Liver (tissue), 8 donors: ENCODE measurements at regions not wholly inside any gene's neighbourhood (a gene's known extent, or its start where the extent isn't known, plus 50 kb on each side); places are given as distances from the start of the nearest gene placed in this dataset.
A peak's percentile ranks its signal among the peaks of the same experiment; 100 is the strongest.

ENCODE experiments used
- DNase-seq: peaks from one replicate; pipeline ENCODE4 v3.0.0-alpha.2; 2017; ENCODE audit warnings: low spot score
- H3K27ac ChIP-seq, 2 donors: one replicate each; pipeline ENCODE4 v1.7.0; 2013; ENCODE audit warnings: inconsistent platforms in 2 of 2, low read length in 2 of 2, control low read depth in 1 of 2, low read depth in 1 of 2, mild to moderate bottlenecking in 1 of 2
- H3K27me3 ChIP-seq, 4 donors: one replicate each; pipeline versions ENCODE4 v1.6.1 to v1.7.0; 2013; ENCODE audit warnings: low read length in 3 of 4, inconsistent platforms in 1 of 4, mild to moderate bottlenecking in 1 of 4, moderate library complexity in 1 of 4; ENCODE audit not compliant: control insufficient read depth in 4 of 4, insufficient read depth in 4 of 4
- H3K36me3 ChIP-seq, 4 donors: one replicate each; pipeline versions ENCODE4 v1.6.1 to v1.7.0; 2013; ENCODE audit warnings: low read length in 3 of 4, mild to moderate bottlenecking in 3 of 4, low read depth in 1 of 4, moderate library complexity in 1 of 4; ENCODE audit not compliant: control insufficient read depth in 4 of 4, insufficient read depth in 3 of 4
- H3K4me1 ChIP-seq, 4 donors: one replicate each; pipeline versions ENCODE4 v1.6.1 to v1.7.0; 2013; ENCODE audit warnings: low read length in 3 of 4, mild to moderate bottlenecking in 3 of 4, moderate library complexity in 1 of 4; ENCODE audit not compliant: control insufficient read depth in 4 of 4, insufficient read depth in 4 of 4
- H3K4me3 ChIP-seq, 3 donors: one replicate each; pipeline versions ENCODE4 v1.6.1 to v1.7.0; 2013; ENCODE audit warnings: low read length in 3 of 3, control low read depth in 1 of 3, low read depth in 1 of 3, mild to moderate bottlenecking in 1 of 3
- H3K9ac ChIP-seq, 2 donors: one replicate each; pipeline ENCODE4 v1.7.0; 2013; ENCODE audit warnings: low read length in 2 of 2, mild to moderate bottlenecking in 2 of 2, moderate library complexity in 2 of 2, control low read depth in 1 of 2, low read depth in 1 of 2
- H3K9me3 ChIP-seq, 4 donors: one replicate each; pipeline versions ENCODE4 v1.6.1 to v1.7.0; 2013; ENCODE audit warnings: low read length in 3 of 4; ENCODE audit not compliant: control insufficient read depth in 4 of 4
- CTCF ChIP-seq: fragments of 150-350 bp; IDR thresholded peaks from 2 replicates; pipeline ENCODE4 v1.5.1; 2017; ENCODE audit warnings: improper control_type of control experiment, low read depth, low read length; ENCODE audit not compliant: missing input control
- FOXA1 ChIP-seq: IDR thresholded peaks from 2 replicates; pipeline ENCODE4 v1.6.1; 2016; ENCODE audit warnings: antibody characterized with exemption
- HNF4G ChIP-seq: IDR thresholded peaks from 2 replicates; pipeline ENCODE4 v1.6.1; 2016; ENCODE audit warnings: antibody characterized with exemption
- JUND ChIP-seq, 2 donors: IDR thresholded peaks; 2 replicates each; pipeline ENCODE4 v1.6.1; 2016; ENCODE audit warnings: antibody characterized with exemption in 2 of 2
- RAD21 ChIP-seq, 2 donors: IDR thresholded peaks; 2 replicates each; pipeline ENCODE4 v1.6.1; 2016; ENCODE audit warnings: antibody characterized with exemption in 2 of 2, mild to moderate bottlenecking in 2 of 2
- REST ChIP-seq: IDR thresholded peaks from 2 replicates; pipeline ENCODE4 v1.6.1; 2016; ENCODE audit warnings: antibody characterized with exemption, mild to moderate bottlenecking
- SP1 ChIP-seq: IDR thresholded peaks from 2 replicates; pipeline ENCODE4 v1.6.1; 2018; ENCODE audit warnings: antibody characterized with exemption, mild to moderate bottlenecking
- TAF1 ChIP-seq: conservative IDR thresholded peaks from 2 replicates; pipeline ENCODE4 v1.6.1; 2016; ENCODE audit warnings: antibody characterized with exemption, mild to moderate bottlenecking
- YY1 ChIP-seq: IDR thresholded peaks from 2 replicates; pipeline ENCODE4 v1.6.1; 2016; ENCODE audit warnings: antibody characterized with exemption, mild to moderate bottlenecking
- WGBS: extraction: QIAGEN DNeasy Blood & Tissue Kit; methylation state at CpG from one replicate; pipeline ENCODE4 v1.1.7; 2013; 5-methylcytosine and 5-hydroxymethylcytosine counted together
- TF ChIP-seq, protein P1 (sequence below): IDR thresholded peaks from 2 replicates; pipeline ENCODE4 v1.6.1; 2016; ENCODE audit warnings: antibody characterized with exemption
- donor health status: healthy.
- donor health status: healthy.
- donor health status: healthy.
- donor health status: healthy.
- donor health status: healthy.

GRCh38 chr7:25388681-25389080, 160.4 kb upstream of the NPVF start:
- DNase-seq: no peak
- Histone ChIP-seq H3K4me1 (no peaks in the 10 kb centered on the region), H3K9me3 (no peaks in the 10 kb centered on the region), H3K27me3 (no peaks in the 10 kb centered on the region), H3K4me3 (no peak overlapping the region), H3K27ac (no peak overlapping the region), H3K36me3 (no peaks in the 10 kb centered on the region), H3K9ac (no peak overlapping the region)
- 20% methylated on average over 2 of the region's 2 CpGs for whole genome bisulfite sequencing
- TF ChIP-seq, protein P1, sequence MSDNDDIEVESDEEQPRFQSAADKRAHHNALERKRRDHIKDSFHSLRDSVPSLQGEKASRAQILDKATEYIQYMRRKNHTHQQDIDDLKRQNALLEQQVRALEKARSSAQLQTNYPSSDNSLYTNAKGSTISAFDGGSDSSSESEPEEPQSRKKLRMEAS: no peak
- TF ChIP-seq YY1 (no peak), CTCF (no peak), SP1 (no peak), TAF1 (no peak), FOXA1 (no peak)

DNA sequence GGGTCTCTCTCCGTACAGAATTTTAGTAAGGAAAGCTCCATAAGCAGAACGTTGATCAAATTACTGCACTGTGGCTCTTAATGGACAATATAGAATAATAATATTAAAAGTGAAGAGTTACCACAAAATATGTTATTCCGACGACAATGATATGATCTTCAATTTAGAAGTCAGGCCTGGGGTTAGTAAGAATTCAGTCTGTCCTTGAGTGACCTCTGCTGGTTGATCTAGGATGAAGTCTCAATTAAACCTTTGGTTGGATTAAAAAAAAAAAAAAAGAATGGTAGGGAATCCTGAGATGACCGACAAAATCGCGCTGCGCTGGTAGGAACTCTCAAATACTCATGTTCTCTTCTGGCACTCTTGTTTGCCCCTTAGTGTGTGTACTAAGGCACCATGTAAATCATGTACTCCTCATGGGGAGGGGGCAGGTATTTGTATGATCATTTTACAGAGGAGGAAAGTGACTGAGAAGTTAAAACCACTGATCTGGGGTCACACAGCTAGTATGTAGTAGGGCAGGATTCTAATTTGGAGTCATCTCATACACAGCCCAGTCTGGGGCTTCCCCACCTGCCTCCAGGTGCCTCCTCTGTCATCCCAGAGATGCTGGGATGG, 161.3 kb upstream of the NPVF start:
- no peaks in the 10 kb centered on the region for H3K4me1 ChIP-seq
- H3K27me3 ChIP-seq: no peaks in the 10 kb centered on the region
- H3K9ac ChIP-seq: no peak overlapping the region
- TF ChIP-seq RAD21 (IDR thresholded peaks at IDR 0.05) (peak; percentile 88 to 89), HNF4G (no peak), CTCF (peak; percentile 67)
- DNase-seq: no peak
- no peak overlapping the region for H3K27ac ChIP-seq
- no peak overlapping the region for H3K4me3 ChIP-seq
- H3K9me3 ChIP-seq: no peaks in the 10 kb centered on the region
- 24% methylated on average over 8 of the region's 8 CpGs for WGBS
- no peaks in the 10 kb centered on the region for H3K36me3 ChIP-seq

DNA sequence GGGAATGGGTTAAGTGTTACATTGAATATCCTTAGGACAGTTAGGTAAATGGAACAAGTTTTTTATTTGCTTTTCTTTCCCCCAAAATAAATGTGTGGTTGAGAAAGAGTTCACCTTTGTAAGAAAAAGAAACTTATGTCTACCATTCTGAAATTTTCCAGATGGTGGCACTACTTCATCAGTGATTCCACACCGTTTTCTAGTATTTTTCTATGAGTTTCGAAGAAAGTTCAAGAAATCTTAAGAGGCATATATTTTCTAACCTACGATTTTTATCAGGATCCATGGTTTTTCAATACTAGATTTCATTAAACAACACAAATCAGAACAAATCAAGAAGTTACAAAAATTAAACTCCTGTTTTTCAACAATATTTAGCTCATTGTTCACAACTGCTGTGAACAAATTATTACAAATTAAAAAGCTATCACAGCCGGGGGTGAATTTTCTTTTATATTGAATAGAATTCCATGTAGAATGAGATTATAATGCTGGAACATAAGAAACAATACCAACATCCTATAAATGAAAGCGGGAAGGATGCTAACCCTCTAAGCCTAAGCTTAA, 163.1 kb upstream of the NPVF start:
- Histone ChIP-seq H3K9me3 (no peaks in the 10 kb centered on the region), H3K36me3 (no peaks in the 10 kb centered on the region), H3K27me3 (no peaks in the 10 kb centered on the region), H3K4me1 (no peaks in the 10 kb centered on the region), H3K9ac (no peak overlapping the region), H3K27ac (no peak overlapping the region), H3K4me3 (no peak overlapping the region)
- TF ChIP-seq RAD21 (IDR thresholded peaks at IDR 0.05) (peak; percentile 84 to 88), REST (no peak), JUND (IDR thresholded peaks at IDR 0.05) (no peak), CTCF (peak; percentile 61)
- no peak for DNase-seq
- 24% methylated on average over 5 of the region's 5 CpGs for WGBS
